Keratinocyte (primary cell): ENCODE measurements at regions not wholly inside any gene's neighbourhood (a gene's known extent, or its start where the extent isn't known, plus 50 kb on each side); places are given as distances from the start of the nearest gene placed in this dataset.

ENCODE experiments used
- CTCF ChIP-seq, 3 experiments: IDR thresholded peaks in 1 of 3; conservative IDR thresholded peaks in 1 of 3; optimal IDR thresholded peaks in 1 of 3; 2 replicates in 2 of 3; 3 replicates in 1 of 3; pipeline versions ENCODE3 to v1.5.1; 2011; ENCODE audit warnings: low read length in 3 of 3, mild to moderate bottlenecking in 3 of 3, moderate library complexity in 2 of 3, control low read depth in 1 of 3, inconsistent platforms in 1 of 3; ENCODE audit not compliant: insufficient read depth in 2 of 3; ENCODE audit errors: extremely low read depth in 1 of 3
- EZH2 ChIP-seq: IDR thresholded peaks from one replicate; pipeline ENCODE4 v1.6.1; 2012; ENCODE audit warnings: inconsistent platforms, mild to moderate bottlenecking, low read length, moderate library complexity

GRCh38 chr2:114265261-114265660, 177.2 kb upstream of the DPP10 start:
- TF ChIP-seq CTCF (optimal IDR thresholded peaks at IDR 0.05 in 1 of 3, IDR thresholded peaks at IDR 0.05 in 1 of 3, conservative IDR thresholded peaks at IDR 0.05 in 1 of 3; ENCODE audit: extremely low read depth in 1 of 3, insufficient read depth in 2 of 3, low read length in 3 of 3) (no peak), EZH2 (no peak)
